Muscle of arm (tissue), 1 donor: ENCODE measurements at regions not wholly inside any gene's neighbourhood (a gene's known extent, or its start where the extent isn't known, plus 50 kb on each side); places are given as distances from the start of the nearest gene placed in this dataset.
"Not testable (repeated sequence)": the region's sequence is repeated elsewhere in the genome, so short reads cannot be mapped to it uniquely, and the experiment has no call there.

Experiments
- DNase-seq: peaks from one replicate; pipeline ENCODE4 v3.0.0-alpha.2; 2013

DNA sequence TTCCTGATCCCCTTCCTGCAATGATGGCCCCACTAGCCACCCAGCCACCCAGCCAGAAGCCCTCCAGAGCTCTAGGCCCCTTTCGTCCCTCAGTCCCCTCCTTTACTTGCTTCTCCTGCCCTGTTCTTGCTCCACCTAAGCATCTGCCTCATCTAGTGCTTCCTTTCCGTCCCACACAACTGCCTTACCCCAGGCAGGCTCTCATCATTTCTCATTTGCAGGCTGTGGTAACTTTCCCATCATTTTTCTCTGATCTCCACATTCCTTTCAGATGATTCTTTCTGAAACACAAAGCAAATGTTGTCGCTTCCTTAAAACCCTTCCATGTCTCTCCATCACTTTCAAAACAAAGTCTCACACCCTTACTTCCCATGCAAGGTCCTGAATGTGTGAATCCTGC lies 459.8 kb downstream of the METTL4 start:
- no peak for DNase-seq

DNA sequence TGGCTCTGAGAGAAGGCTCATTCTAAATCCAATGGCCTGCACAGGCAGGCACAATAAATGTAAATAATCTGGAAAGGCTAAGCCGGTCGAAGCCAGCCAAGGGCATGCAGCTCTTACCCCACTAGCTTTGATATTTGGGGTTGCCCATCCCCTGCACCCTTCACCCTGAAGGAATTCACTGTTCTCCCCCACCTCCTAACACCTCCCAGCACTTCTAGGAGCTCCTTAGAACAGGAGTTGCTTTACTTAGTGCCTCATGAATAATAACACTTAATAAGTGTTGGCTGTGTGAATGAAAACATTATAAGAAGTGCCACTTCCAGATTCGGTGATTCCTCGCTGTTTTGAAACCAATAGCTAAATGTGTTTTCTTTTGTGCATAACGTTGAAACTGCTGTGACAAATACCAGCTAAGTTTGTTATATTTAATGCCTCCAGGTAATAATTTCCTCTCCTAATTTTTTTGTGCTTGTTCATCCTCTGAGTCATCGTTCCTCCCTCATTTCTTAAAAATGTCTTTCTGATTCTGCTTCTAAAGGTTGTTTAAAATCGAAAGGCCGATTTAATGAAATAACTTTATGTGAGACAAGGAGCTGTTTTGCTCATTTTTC lies 458.8 kb downstream of the METTL4 start:
- no peak for DNase-seq

- DNase-seq, result no peak
These were observed 457.0 kb downstream of the METTL4 start for GRCh38 chr18:2114289-2114688.

DNA sequence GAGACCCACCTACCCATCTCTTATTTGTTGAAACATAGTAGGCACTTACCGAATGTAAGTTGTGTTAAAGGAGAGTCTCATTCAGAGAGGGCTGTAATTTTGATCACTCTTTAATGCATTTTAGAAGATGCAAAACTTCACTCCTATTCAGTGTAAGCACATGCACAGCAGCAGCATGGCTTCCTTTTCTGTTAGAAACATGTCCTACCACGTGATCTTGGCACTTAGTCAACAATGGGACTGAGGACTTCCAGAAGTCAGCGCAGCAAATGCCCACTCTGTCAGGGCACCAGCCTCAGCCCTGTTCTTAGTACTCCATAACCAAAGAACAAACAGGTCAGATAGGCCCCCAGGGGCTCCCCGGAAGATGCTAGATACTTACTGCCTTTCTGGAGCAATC lies 456.5 kb downstream of the METTL4 start:
- no peak for DNase-seq

- no peak for DNase-seq
These were observed 450.1 kb downstream of the METTL4 start for GRCh38 chr18:2121224-2121623.

- DNase-seq, result no peak
These were observed 448.2 kb downstream of the METTL4 start for GRCh38 chr18:2123077-2123476.

GRCh38 chr18:2134364-2134763 lies 436.9 kb downstream of the METTL4 start:
- no peak for DNase-seq

GRCh38 chr18:2135309-2135708 lies 436.0 kb downstream of the METTL4 start:
- DNase-seq, result no peak

DNA sequence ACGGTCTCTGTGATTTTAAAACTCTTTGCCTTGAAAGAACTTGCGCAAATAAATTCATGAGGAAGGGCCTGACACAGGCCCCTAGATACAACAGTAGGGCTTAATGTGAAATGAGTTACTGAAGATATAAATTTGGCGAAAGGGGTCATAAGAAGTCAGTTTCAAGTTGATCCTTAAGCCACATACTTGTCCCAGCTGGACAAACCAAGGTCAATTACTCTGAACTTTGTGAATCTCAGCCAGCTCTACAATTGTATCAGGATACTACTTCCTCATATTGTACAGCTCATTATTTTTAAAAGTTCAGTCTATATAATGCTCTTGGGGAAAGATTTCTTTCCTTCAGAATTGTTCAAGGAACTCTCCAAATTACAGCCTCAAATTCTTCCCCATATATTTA lies 432.8 kb downstream of the METTL4 start:
- peak; percentile 51 for DNase-seq

DNA sequence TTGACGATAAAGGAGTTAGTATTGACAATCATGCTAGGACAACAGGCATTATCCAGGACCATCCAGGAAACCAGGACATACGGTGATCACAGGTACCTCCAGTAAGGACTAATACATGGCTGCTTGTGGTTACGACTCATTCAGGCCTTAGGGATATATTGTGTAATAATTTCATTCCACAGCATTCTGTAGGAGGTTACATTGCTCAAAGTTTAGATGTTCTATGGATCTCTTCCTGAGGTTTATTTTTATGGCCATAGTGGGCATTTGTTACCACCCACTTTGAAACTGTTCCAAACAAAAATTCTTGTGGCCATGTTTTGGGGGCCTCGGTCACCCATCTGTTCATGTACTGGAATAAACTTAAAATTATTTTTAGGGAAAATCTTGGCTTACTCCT lies 431.6 kb downstream of the METTL4 start:
- no peak for DNase-seq

- DNase-seq, result peak; percentile 80
These were observed 427.7 kb downstream of the METTL4 start for GRCh38 chr18:2143636-2144035.

DNA sequence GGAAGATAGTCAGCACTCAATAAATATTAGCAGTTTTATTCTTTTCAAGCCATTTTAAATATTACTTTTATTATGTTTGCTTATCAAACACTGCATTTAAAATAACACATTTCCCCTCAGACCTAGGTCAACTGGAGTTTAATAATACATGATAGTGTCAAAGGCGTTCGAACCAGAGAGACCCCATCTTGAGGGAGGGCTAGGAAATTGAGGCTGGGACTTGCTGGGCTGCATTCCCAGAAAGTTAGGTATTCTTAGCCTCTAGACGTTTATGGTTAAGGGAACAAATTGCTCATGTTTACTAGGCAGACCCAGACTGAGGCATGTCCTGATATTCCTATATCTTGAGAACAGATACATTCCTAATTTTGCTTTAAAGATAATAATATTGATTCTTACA lies 426.5 kb downstream of the METTL4 start:
- no peak for DNase-seq

DNA sequence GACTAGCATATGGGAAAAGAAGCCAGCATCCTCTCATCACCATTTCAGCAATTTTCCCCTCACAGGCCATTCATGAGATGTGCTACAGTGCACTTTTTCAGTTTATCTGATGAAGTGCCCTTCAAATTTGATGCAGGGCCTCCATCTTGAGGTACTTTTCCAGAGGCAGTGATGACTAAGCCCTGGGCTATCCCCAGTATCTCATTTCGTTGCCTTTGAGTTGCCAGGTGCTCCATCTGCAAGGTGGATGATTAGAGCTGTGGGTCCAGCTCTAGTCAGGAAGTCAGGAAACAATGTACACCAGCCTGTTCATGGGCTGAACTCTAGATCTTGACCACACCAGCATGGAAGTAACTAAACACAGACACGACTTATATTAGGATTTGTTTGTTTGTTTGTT lies 425.2 kb downstream of the METTL4 start:
- DNase-seq, result no peak

DNA sequence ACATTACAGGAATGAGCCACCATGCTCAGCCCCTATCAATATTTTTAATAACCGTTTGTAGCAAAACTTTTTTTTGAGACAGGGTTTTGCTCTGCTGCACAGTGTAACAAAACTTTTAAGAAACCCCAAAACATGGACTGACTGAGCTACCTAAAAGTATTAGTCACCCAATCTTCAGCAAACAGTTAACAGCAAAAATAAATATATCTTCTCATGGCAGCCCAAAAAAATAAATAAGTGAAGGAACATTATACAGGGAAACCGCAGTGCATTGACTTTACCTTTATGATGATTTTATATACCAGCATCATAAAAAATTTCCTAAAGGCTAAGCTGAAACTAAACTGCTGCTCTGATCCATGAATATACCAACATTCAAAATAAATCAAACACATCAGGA lies 424.6 kb downstream of the METTL4 start:
- DNase-seq, result no peak

- peak; percentile 84 for DNase-seq
These were observed 423.7 kb downstream of the METTL4 start for GRCh38 chr18:2147476-2148230.

- DNase-seq, result no peak
These were observed 422.5 kb downstream of the METTL4 start for GRCh38 chr18:2148823-2149222.

DNA sequence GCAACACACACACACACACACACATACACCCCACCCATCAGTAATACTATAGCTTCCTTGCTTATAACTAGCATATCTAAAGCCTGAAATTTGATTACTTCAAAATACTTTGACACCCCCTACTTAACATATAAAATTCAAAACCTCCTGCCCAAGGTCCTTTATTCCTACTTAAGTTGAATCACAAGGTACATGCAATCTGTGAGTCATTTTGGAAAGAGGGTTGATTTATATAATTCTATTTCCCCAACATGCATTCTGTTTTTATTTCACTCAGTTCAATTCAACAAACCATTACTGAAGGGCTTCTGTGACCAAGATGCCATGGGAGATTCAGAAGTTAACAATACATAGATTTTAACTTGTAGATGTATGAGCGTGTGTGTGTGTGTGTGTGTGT lies 420.7 kb downstream of the METTL4 start:
- DNase-seq, result no peak

DNA sequence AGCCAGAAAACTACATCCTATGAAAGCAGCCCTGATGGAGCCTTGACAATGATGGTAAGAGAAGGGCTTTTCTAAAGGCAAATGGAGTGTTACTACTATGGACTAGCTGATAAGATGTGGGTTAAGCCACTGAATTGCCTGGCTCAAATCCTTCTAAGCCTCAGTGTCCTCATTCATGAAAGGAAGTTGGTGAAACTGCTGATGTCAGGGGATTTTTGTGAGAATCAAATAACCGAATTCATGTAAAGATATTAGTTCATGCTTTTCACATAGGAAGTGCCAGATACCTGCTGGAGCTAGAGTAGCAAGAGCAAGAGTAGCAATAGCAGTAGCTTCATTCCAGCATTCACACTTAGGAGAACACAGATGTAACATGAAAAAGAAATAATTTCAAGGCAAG lies 417.0 kb downstream of the METTL4 start:
- no peak for DNase-seq

- DNase-seq, result no peak
These were observed 406.4 kb downstream of the METTL4 start for GRCh38 chr18:2164644-2165550.

DNA sequence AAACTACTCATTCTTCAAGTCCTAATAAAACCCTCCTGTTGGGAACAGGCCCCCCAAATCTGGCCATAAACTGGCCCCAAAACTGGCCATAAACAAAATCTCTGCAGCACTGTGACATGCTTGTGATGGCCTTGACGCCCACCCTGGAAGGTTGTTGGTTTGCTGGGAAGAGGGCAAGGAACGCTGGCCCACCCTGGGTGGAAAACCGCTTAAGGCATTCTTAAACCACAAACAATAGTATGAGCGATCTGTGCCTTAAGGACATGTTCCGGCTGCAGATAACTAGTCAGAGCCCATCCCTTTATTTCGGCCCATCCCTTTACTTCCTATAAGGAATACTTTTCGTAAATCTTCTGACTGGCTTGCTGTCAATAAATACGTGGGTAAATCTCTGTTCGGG lies 404.4 kb downstream of the METTL4 start:
- DNase-seq, result not testable (repeated sequence)

- DNase-seq, result no peak
These were observed 403.3 kb downstream of the METTL4 start for GRCh38 chr18:2168022-2168421.

DNA sequence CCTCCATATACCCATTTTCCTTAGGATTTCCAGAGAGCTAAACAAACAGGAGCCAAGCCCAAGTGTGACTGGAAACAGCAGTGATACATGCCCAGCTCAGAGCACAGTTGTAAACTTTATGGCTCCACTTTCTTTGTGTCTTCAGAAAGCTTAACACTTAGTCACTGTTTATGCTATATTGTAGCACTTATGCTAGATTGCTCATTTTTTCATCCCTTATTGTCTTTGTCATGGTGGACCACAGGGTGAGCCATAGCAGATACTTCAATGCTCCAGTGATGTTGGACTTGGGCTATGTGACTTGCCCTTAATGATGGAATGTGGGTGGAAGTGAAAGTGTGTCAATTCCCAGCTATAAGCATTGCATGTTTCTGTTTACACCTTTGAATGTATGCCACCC lies 401.6 kb downstream of the METTL4 start:
- no peak for DNase-seq
